ENCODE measurements at regions not wholly inside any gene's neighbourhood (a gene's known extent, or its start where the extent isn't known, plus 50 kb on each side); places are given as distances from the start of the nearest gene placed in this dataset.

- TF ChIP-seq, protein P1, sequence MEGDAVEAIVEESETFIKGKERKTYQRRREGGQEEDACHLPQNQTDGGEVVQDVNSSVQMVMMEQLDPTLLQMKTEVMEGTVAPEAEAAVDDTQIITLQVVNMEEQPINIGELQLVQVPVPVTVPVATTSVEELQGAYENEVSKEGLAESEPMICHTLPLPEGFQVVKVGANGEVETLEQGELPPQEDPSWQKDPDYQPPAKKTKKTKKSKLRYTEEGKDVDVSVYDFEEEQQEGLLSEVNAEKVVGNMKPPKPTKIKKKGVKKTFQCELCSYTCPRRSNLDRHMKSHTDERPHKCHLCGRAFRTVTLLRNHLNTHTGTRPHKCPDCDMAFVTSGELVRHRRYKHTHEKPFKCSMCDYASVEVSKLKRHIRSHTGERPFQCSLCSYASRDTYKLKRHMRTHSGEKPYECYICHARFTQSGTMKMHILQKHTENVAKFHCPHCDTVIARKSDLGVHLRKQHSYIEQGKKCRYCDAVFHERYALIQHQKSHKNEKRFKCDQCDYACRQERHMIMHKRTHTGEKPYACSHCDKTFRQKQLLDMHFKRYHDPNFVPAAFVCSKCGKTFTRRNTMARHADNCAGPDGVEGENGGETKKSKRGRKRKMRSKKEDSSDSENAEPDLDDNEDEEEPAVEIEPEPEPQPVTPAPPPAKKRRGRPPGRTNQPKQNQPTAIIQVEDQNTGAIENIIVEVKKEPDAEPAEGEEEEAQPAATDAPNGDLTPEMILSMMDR (IDR thresholded peaks at IDR 0.05), result no peak
- no peak for TF ChIP-seq POLR2A (IDR thresholded peaks at IDR 0.05)
Observed at GRCh38 chr5:83889971-83890745, 169.5 kb upstream of the HAPLN1 start.

Measured in thyroid gland (tissue), 4 donors.